ENCODE measurements at regions not wholly inside any gene's neighbourhood (a gene's known extent, or its start where the extent isn't known, plus 50 kb on each side); places are given as distances from the start of the nearest gene placed in this dataset.

DNA sequence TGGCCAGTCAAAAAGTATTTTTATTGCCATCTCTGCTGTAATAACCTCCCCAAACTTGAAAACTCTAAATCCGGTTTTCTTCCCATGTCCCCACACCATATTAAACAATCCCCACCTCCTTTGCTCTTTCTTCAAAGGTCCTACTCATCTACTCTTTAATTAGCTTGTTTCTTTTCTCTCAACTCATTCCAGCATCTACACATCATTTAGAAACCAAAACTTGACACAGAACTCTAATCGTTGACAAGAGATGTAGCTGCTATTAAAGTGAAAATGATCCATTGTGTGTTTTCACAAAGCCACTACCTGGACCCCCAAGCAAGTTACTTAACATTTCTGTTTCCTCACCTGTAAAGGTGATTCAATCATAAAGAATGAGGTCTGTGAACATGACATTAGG is 436.3 kb upstream of the NPVF start:
- Histone ChIP-seq H3K4me1 (peaks cover 0 to 32% (median 0%) of the 10 kb centered on the region in 4 donors), H3K4me3 (no peak overlapping the region), H3K36me3 (no peaks in the 10 kb centered on the region), H3K27ac (peak overlapping the region in 1 of 4 donors; percentile 63), H3K9me3 (no peaks in the 10 kb centered on the region), H3K27me3 (no peaks in the 10 kb centered on the region)
- no peak for DNase-seq (ENCODE audit: low spot score in 2 of 2)
- no peak for TF ChIP-seq EP300 (IDR thresholded peaks at IDR 0.05)
- TF ChIP-seq POLR2A (IDR thresholded peaks at IDR 0.05), result no peak
- TF ChIP-seq, protein P1, sequence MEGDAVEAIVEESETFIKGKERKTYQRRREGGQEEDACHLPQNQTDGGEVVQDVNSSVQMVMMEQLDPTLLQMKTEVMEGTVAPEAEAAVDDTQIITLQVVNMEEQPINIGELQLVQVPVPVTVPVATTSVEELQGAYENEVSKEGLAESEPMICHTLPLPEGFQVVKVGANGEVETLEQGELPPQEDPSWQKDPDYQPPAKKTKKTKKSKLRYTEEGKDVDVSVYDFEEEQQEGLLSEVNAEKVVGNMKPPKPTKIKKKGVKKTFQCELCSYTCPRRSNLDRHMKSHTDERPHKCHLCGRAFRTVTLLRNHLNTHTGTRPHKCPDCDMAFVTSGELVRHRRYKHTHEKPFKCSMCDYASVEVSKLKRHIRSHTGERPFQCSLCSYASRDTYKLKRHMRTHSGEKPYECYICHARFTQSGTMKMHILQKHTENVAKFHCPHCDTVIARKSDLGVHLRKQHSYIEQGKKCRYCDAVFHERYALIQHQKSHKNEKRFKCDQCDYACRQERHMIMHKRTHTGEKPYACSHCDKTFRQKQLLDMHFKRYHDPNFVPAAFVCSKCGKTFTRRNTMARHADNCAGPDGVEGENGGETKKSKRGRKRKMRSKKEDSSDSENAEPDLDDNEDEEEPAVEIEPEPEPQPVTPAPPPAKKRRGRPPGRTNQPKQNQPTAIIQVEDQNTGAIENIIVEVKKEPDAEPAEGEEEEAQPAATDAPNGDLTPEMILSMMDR (IDR thresholded peaks at IDR 0.05), result no peak
- 67 to 75% methylated on average over 2 of the region's 2 CpGs for WGBS, 2 donors

DNA sequence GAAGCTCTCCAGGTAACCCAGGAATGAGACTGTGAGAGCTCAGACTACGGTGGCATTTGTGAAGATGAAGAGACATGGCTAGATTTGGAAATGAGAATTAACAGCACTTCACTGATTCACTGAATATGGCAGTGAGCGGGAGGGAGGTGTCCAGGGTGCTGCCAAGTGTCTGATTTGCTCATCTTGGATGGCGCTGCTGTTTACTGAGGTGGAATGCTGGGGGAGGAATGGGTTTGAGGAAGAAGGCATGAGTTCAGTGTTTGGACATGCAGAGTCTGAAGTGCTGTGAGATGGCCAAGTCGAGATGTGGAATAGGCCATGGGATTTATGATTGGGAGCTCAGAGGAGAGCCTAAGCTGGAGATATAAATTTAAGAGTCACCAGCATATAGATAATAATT is 437.1 kb upstream of the NPVF start:
- Histone ChIP-seq H3K36me3 (no peaks in the 10 kb centered on the region), H3K27ac (peak overlapping the region in 1 of 4 donors; percentile 34), H3K27me3 (no peaks in the 10 kb centered on the region), H3K4me1 (peaks cover 0 to 33% (median 0%) of the 10 kb centered on the region in 4 donors), H3K4me3 (no peak overlapping the region), H3K9me3 (no peaks in the 10 kb centered on the region)
- TF ChIP-seq EP300 (IDR thresholded peaks at IDR 0.05), result peak in 1 of 2 donors; percentile 34
- TF ChIP-seq, protein P1 (IDR thresholded peaks at IDR 0.05), result no peak
- peak in 1 of 2 donors; percentile 23 for DNase-seq (ENCODE audit: low spot score in 2 of 2)
- WGBS, 2 donors, result 76 to 78% methylated on average over 4 of the region's 4 CpGs

DNA sequence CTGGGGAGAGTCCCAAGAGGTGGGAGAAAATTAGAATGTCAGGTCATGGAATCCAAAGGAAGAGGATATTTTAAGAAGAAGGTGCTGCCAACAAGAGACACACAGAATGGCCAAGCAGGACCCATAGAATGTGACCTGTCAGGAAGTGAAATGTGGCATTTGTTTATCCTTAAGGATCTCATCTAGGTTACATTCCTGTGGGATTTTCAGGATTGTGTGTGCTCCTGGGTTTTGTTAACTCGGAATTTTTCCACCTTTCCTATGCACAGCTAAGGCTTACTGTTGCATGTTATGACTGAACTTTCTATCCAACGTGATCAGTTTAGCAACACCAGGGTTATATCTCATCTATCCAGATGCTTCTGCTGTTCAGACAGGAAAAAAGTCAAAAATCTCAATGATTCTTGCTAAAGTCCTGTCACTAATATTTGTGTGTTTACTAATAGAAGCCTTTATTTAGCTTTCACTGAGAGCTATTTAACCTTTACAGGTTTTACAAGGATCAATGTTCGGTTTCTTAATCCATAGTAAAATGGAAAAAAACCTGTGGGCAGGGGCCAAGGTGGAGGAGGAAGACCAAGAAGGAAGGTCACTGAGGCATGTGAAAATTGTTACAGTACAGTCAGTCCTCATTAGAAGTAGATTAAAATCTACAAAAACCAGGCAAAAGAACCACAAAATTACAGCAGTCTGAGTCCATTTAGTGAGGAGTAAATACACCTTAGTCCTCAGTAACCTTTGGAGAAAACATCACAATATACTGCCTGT is 437.8 kb upstream of the NPVF start:
- Histone ChIP-seq H3K9me3 (no peaks in the 10 kb centered on the region), H3K4me3 (no peak overlapping the region), H3K27me3 (no peaks in the 10 kb centered on the region), H3K36me3 (no peaks in the 10 kb centered on the region), H3K4me1 (peaks cover 0 to 40% (median 0%) of the 10 kb centered on the region in 4 donors), H3K27ac (no peak overlapping the region)
- no peak for DNase-seq (ENCODE audit: low spot score in 2 of 2)
- TF ChIP-seq POLR2A (IDR thresholded peaks at IDR 0.05), result no peak
- no peak for TF ChIP-seq EP300 (IDR thresholded peaks at IDR 0.05)
- TF ChIP-seq, protein P1 (IDR thresholded peaks at IDR 0.05), result no peak
- whole genome bisulfite sequencing, 2 donors, result 85 to 91% methylated on average over 3 of the region's 3 CpGs

DNA sequence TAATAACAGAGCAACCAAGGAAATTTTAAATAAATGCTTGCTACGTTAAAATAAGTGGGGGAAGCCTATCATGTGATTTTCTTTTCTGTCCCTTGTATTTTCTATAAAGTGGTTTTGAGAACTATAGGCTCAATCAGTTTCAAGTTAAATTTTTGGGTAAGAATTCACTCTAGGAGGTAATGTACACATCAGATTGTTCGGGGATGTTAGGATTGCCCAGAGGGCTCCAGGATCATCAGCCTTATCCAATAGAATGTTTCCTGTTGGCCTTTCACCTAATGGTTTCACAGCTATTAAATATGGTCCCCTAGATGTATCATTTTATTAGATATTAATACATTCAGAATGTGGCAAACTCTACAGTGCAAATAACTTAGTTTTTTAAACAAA is 438.4 kb upstream of the NPVF start:
- H3K36me3 ChIP-seq, result no peaks in the 10 kb centered on the region
- no peaks in the 10 kb centered on the region for H3K27me3 ChIP-seq
- H3K9me3 ChIP-seq, result no peaks in the 10 kb centered on the region
- no peak for TF ChIP-seq EP300 (IDR thresholded peaks at IDR 0.05)
- TF ChIP-seq POLR2A (IDR thresholded peaks at IDR 0.05), result no peak
- TF ChIP-seq, protein P1 (IDR thresholded peaks at IDR 0.05), result no peak
- WGBS, 2 donors, result 85 to 95% methylated on average over 2 of the region's 2 CpGs
- H3K4me1 ChIP-seq, result peaks cover 0 to 46% (median 0%) of the 10 kb centered on the region in 4 donors
- no peak overlapping the region for H3K4me3 ChIP-seq
- DNase-seq (ENCODE audit: low spot score in 2 of 2), result no peak
- no peak overlapping the region for H3K27ac ChIP-seq

DNA sequence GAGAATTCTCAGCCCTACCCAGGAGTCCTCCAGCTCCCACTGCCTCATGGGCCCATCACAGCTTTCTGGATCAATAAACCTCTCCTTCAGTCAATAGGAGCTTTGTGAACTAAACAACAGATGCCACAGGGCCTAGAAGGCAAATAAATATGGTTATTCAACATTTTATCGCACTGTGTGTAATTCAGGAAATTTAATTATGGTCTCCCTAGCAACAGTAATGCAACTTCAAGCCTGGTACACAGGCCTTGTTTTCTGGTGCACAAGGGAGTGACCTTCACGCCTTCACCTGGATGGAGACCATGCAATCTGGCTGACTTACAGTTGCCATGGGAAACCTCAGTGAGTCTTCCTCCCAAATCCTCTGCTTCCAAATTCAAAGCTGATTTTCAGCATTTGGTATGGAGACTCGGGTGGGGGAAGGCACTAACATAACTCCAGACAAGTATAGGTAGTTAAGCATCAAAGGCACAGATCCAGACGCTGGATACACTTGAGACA is 441.0 kb upstream of the NPVF start:
- 81 to 84% methylated on average over 4 of the region's 4 CpGs for WGBS, 2 donors
- no peak for DNase-seq (ENCODE audit: low spot score in 2 of 2)
- Histone ChIP-seq H3K27ac (peak overlapping the region in 1 of 4 donors; percentile 20), H3K36me3 (no peaks in the 10 kb centered on the region), H3K4me3 (no peak overlapping the region), H3K4me1 (peaks cover 0 to 39% (median 0%) of the 10 kb centered on the region in 4 donors), H3K9me3 (no peaks in the 10 kb centered on the region), H3K27me3 (no peaks in the 10 kb centered on the region)
- TF ChIP-seq, protein P1 (IDR thresholded peaks at IDR 0.05), result no peak
- TF ChIP-seq POLR2A (IDR thresholded peaks at IDR 0.05), result no peak
- no peak for TF ChIP-seq EP300 (IDR thresholded peaks at IDR 0.05)
